Germinal center (tissue), 1 donor: ENCODE measurements at regions not wholly inside any gene's neighbourhood (a gene's known extent, or its start where the extent isn't known, plus 50 kb on each side); places are given as distances from the start of the nearest gene placed in this dataset.

Source experiments
- DNase-seq: peaks from one replicate; pipeline ENCODE4 v3.0.0; 2012; ENCODE audit warnings: mixed read lengths, low spot score

GRCh38 chr20:58000861-58001260, 227.6 kb downstream of the ANKRD60 start:
- no peak for DNase-seq

- DNase-seq = peak; percentile 17
These were observed 228.9 kb downstream of the ANKRD60 start for GRCh38 chr20:57999465-58000111.

- no peak for DNase-seq
These were observed 229.4 kb downstream of the ANKRD60 start for GRCh38 chr20:57998981-57999464.

- no peak for DNase-seq
These were observed 230.2 kb downstream of the ANKRD60 start for GRCh38 chr20:57998276-57998675.

- DNase-seq = no peak
These were observed 231.2 kb downstream of the ANKRD60 start for GRCh38 chr20:57996936-57997890.

GRCh38 chr20:57996465-57996864, 232.0 kb downstream of the ANKRD60 start:
- DNase-seq = no peak

- no peak for DNase-seq
These were observed 233.0 kb downstream of the ANKRD60 start for GRCh38 chr20:57995381-57995977.

GRCh38 chr20:57993716-57994431, 234.6 kb downstream of the ANKRD60 start:
- no peak for DNase-seq

GRCh38 chr20:57991211-57991881, 237.1 kb downstream of the ANKRD60 start:
- no peak for DNase-seq

GRCh38 chr20:57990396-57990987, 238.0 kb downstream of the ANKRD60 start:
- DNase-seq = no peak

- DNase-seq = no peak
These were observed 239.6 kb downstream of the ANKRD60 start for GRCh38 chr20:57988828-57989227.

- no peak for DNase-seq
These were observed 240.0 kb downstream of the ANKRD60 start for GRCh38 chr20:57988422-57988821.

- no peak for DNase-seq
These were observed 240.8 kb downstream of the ANKRD60 start for GRCh38 chr20:57987659-57988058.

GRCh38 chr20:57986666-57987065, 241.8 kb downstream of the ANKRD60 start:
- DNase-seq = no peak

- no peak for DNase-seq
These were observed 243.2 kb downstream of the ANKRD60 start for GRCh38 chr20:57985278-57985677.

GRCh38 chr20:57983082-57983481, 245.4 kb downstream of the ANKRD60 start:
- no peak for DNase-seq

- no peak for DNase-seq
These were observed 247.9 kb downstream of the ANKRD60 start for GRCh38 chr20:57980506-57980905.

GRCh38 chr20:57977569-57977968, 250.9 kb downstream of the ANKRD60 start:
- no peak for DNase-seq

- no peak for DNase-seq
These were observed 251.3 kb downstream of the ANKRD60 start for GRCh38 chr20:57977141-57977540.

GRCh38 chr20:57974863-57975262, 253.6 kb downstream of the ANKRD60 start:
- DNase-seq = no peak

GRCh38 chr20:57973886-57974285, 254.6 kb downstream of the ANKRD60 start:
- no peak for DNase-seq
